Left kidney (tissue), 1 donor: ENCODE measurements at regions not wholly inside any gene's neighbourhood (a gene's known extent, or its start where the extent isn't known, plus 50 kb on each side); places are given as distances from the start of the nearest gene placed in this dataset.

Experiments
- DNase-seq: peaks from one replicate; pipeline ENCODE4 v3.0.0-alpha.2; 2013

GRCh38 chr9:1962588-1963106, 52.5 kb upstream of the SMARCA2 start:
- DNase-seq = peak; percentile 12

- DNase-seq = no peak
Observed at GRCh38 chr9:1964093-1964492, 51.1 kb upstream of the SMARCA2 start.
